T1000 (cell line): ENCODE measurements at regions not wholly inside any gene's neighbourhood (a gene's known extent, or its start where the extent isn't known, plus 50 kb on each side); places are given as distances from the start of the nearest gene placed in this dataset.
"Not testable (repeated sequence)": the region's sequence is repeated elsewhere in the genome, so short reads cannot be mapped to it uniquely, and the experiment has no call there.

Source experiments
- DNase-seq: peaks from one replicate; lab custom pipeline; 2025; ENCODE audit warnings: mixed read lengths; lab: John Stamatoyannopoulos, UW

GRCh38 chrY:7415157-7415633 is 503.6 kb upstream of the AMELY start:
- DNase-seq, result no peak

DNA sequence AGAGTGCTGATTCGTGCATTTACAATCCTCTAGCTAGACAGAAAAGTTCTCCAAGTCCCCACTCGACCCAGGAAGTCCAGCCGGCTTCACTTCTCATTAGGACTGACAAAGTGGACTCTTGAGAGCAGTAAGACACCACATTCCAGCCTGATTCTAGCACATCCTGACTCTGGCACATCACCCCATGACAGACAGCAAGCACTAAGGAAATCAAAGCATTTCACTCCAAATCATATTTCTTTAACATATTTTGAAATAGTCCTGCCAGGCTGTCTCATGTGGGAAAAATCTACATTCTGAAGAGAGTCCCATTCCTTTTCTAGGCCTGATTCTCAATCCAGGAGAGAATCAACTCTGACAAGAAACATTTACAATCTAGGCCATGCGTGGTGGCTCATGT is 478.5 kb upstream of the AMELY start:
- DNase-seq, result no peak

DNA sequence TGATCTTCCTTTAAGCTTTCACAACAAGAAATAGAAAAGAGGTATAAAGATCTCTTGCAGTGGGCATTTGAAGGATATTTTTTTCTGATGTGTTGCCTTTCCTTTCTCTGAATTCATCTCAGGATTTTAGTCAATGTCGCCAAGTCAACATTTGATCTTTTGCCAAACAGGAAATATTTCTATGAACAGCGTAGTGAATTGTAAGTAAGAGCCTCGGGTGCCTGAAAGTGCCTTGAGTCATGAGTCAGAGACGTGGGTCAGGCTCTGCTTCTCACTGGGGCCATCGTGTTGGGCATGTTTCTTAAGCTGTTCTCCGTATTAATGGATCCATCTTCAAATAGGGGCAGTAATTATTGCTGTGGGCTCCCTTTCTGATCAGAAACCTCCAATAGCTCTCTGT is 471.4 kb upstream of the AMELY start:
- DNase-seq, result no peak

GRCh38 chrY:7377091-7377490 is 465.5 kb upstream of the AMELY start:
- DNase-seq, result no peak

- not testable (repeated sequence) for DNase-seq
These were observed 462.9 kb upstream of the AMELY start for GRCh38 chrY:7374485-7374884.

DNA sequence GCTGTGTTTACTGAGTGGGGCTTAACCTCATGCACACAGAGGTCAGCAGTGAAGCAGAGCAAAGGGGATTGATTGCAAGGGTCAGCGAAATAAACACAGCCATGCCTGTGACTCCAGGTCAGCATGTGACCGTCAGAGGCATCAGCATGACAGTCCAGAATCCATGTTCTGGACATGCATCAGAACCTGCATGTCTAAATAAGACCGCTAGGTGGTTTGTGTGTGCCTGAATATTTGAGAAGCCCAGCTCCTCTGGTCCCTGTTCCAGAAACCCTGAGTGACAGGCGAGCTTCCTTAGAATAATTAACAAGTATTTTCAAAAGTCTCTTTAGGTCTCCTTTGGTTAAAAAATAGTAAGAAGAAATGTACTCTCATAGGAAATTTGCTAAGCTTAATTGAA is 460.4 kb upstream of the AMELY start:
- DNase-seq, result not testable (repeated sequence)

- DNase-seq, result not testable (repeated sequence)
These were observed 459.5 kb upstream of the AMELY start for GRCh38 chrY:7371026-7371425.

- DNase-seq, result no peak
These were observed 448.0 kb upstream of the AMELY start for GRCh38 chrY:7359520-7359919.

DNA sequence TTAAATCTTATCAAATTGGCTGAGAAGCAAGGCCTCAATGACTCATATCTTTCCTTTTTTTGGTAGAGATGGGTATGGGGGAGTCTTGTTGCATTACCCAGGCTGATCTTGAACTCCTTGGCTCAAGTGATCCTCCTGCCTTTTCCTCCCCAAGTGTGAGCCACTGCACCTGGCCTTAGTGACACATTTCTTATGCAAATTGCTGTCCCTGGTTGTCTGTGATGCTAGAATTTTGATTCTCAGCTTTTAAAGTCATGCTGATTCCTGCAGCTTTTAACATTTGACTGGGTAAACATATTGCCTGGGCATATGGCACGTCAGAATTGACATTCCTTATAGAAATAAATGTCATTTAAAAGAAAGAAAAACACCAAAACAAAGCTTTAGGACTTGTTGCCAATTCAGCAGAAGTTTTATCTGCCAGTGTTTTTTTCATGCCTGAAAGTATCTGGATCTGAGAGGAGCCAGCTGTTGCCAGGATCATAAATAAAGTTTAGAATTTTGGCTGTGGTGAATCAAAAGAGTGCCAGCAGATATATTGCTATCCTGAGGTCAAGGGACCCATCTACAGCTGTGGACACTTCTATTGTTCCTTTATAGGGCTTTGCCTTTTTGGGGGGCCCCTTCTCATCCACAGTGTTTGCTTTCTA is 446.7 kb upstream of the AMELY start:
- no peak for DNase-seq

DNA sequence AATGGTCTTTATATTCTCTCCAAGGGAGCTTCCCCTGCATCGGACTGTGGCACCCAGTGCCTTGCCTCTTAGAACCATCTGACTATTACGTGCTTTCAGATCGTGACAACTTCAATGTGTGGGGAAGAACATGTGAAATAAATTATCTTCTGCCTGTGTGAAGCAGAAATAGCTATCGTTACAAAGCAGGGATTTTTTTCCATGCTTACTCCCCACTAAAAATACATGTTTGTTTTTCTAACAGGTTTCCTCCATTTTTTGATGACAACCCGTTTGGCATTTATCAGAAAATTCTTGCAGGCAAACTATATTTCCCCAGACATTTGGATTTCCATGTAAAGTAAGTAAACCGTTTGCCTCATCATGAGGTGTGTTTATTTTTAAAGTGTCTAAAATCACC is 444.3 kb upstream of the AMELY start:
- DNase-seq, result not testable (repeated sequence)

DNA sequence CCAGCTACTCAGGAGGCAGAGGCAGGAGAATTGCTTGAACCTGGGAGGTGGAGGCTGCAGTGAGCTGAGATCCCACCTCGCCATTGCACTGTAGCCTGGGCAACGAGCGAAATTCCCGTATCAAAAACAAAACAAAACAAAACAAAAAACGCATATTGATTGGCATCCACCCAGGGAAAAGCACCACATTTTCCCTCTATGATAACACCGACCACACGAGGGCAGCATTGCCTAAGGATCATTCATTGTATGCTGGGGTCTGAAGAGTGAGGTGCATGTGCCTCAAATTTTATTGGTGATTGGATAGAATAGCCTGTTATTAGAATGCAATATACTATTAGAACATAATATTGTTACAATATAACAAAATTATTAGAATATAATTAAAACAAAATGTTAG is 433.1 kb upstream of the AMELY start:
- DNase-seq, result no peak

- no peak for DNase-seq
These were observed 431.7 kb upstream of the AMELY start for GRCh38 chrY:7343261-7343660.

GRCh38 chrY:7342732-7343131 is 431.2 kb upstream of the AMELY start:
- DNase-seq, result not testable (repeated sequence)

GRCh38 chrY:7339391-7340087 is 428.0 kb upstream of the AMELY start:
- no peak for DNase-seq

GRCh38 chrY:7336023-7336873 is 424.7 kb upstream of the AMELY start:
- no peak for DNase-seq

- no peak for DNase-seq
These were observed 422.9 kb upstream of the AMELY start for GRCh38 chrY:7334449-7334848.

DNA sequence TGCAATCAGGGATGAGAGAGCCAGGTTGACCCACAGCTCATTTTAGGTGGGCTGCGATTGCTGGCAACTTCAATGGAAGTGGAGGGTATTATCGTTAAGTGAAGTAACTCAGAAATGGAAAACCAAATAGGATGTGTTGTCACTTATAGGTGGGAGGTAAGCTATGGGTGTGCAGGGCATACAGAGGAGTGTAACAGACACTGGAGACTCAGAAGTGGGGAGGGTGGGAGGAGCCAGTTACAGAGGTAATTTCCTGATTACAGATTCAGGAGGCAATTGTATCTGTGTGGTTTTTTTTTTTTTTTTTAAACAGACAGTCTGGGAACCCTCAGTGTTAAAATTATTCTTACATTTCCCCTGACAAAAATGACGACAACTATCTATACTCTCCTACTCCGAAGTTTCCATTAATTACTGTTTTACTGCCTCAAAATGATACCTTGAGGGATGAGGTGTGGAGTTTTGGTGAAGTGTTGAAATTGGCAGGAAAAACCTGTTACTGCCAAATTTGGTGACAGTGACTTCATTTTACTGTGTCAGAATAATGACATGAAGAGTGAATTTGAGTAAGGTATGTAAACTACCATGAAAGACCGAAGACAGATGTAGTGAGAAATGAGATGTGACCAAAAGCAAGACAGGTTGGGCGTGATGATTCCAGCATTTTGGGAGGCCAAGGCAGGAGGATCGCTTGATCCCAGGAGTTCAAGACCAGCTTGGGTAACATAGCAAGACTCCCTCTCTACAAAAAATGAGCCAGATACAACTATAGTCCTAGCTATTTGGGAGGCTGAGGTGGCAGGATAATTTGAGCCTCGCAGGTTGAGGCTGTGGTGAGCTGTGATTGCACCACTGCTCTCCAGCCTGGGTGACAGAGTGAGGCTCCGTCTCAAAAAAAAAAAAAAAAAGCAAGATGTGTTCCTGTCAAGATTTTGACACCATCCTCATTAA is 415.0 kb upstream of the AMELY start:
- DNase-seq, result no peak

DNA sequence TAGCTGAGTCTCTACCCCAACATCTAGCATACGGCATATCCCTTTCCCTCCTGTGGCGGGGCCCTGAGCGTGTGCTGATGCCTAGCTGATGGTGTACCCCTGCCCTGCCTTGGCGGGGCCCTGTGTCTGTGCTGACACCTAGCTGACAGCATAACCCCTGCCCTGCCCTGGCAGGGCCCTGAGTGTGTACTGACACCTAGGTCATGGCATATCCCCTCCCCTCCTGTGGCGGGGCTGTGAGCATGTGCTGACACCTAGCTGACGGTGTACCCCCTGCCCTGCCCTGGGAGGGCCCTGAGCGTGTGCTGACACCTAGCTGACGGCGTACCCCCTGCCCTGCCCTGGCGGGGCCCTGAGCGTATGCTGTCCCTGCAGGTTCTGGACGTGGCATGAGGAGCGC is 414.0 kb upstream of the AMELY start:
- DNase-seq, result no peak

DNA sequence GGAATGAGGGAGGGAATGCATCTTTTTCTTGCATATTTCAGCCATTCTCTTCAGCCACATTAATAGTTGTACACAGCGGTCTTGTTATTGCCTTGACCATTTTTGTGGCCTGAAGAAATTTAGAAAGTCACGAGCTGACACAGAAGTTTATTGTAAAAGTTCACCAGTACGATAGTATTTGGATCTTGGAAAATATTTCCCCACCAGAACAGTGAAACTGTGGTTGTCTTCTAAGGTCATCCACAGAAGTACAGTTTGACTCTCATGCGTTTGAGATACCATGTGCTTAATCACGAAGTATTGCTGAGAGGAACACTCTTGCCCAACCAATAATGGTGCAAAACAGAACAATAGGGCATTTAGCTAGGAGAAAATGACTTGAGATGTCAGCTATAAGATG is 409.2 kb upstream of the AMELY start:
- no peak for DNase-seq

DNA sequence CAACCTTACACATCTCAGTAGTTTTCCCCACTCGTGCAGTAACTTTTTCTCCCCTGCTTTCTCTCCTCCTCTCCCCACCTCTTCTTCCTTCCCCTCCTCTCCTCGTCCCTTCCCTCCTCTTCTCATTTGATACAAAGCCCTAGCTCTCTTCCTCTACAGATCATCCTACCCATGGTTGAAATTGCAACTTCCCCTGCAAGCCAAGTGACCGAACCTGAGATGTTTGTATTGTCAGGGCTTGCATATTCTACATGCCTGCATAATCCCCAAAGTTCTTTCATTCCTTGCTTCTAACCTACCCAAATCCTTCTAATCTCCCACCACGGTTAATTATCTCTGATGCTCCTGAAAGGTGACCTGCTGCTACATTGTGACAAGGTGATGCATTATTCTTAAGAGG is 408.6 kb upstream of the AMELY start:
- not testable (repeated sequence) for DNase-seq

- DNase-seq, result no peak
These were observed 406.6 kb upstream of the AMELY start for GRCh38 chrY:7318122-7318521.

- no peak for DNase-seq
These were observed 406.0 kb upstream of the AMELY start for GRCh38 chrY:7317571-7317970.
